Astrocyte of the spinal cord (primary cell): ENCODE measurements at regions not wholly inside any gene's neighbourhood (a gene's known extent, or its start where the extent isn't known, plus 50 kb on each side); places are given as distances from the start of the nearest gene placed in this dataset.

Experiments
- DNase-seq: peaks from one replicate; pipeline ENCODE4 v3.0.0; 2011; ENCODE audit warnings: low read depth, low spot score
- H3K4me3 ChIP-seq: 2 replicates; pipeline ENCODE4 v1.5.1; 2011; ENCODE audit warnings: low read depth, mild to moderate bottlenecking, low read length, moderate library complexity
- in situ Hi-C: cut with HindIII; loops from 2 replicates; pipeline ENCODE4 v1.10.0; 2017; ENCODE audit warnings: low sequenced_read_pairs
- TF ChIP-seq, protein P1 (sequence below): IDR thresholded peaks from 2 replicates; pipeline ENCODE4 v1.5.1; 2012; ENCODE audit warnings: low read depth, mild to moderate bottlenecking, low read length, inconsistent platforms

DNA sequence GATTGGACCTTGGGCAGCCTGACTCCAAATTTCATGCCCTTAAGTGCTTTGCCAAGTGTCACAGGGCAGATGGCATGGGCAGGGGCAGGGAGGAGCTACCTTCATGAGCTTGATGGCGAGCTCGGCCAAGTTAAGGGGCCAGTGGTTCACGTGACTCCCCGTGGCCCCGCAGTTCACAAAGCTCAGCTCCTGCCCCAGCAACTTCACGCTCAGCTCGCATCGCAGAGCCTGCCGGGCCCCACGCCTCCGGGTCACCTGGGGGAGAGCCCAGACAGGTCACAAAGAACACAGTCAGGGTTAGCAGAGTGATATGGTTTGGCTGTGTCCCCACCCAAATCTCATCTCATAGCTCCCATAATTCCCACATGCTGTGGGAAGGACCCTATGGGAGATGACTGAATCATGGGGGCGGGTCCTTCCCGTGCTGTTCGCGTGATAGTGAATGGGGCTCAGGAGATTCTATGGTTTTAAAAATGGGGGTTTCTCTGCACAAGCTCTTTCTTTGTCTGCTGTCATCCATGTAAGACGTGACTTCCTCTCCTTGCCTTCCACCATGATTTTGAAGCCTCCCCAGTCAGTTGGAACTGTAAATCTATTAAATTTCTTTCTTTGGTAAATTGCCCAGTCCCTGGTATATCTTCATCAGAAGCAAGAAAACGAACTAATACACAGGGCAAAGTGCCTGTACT is 108.1 kb downstream of the LITAF start:
- TF ChIP-seq, protein P1, sequence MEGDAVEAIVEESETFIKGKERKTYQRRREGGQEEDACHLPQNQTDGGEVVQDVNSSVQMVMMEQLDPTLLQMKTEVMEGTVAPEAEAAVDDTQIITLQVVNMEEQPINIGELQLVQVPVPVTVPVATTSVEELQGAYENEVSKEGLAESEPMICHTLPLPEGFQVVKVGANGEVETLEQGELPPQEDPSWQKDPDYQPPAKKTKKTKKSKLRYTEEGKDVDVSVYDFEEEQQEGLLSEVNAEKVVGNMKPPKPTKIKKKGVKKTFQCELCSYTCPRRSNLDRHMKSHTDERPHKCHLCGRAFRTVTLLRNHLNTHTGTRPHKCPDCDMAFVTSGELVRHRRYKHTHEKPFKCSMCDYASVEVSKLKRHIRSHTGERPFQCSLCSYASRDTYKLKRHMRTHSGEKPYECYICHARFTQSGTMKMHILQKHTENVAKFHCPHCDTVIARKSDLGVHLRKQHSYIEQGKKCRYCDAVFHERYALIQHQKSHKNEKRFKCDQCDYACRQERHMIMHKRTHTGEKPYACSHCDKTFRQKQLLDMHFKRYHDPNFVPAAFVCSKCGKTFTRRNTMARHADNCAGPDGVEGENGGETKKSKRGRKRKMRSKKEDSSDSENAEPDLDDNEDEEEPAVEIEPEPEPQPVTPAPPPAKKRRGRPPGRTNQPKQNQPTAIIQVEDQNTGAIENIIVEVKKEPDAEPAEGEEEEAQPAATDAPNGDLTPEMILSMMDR: no peak
- no peak overlapping the region for H3K4me3 ChIP-seq
- DNase-seq: no peak
- in situ Hi-C loops: no loop called here

GRCh38 chr16:11479916-11480315 is 106.8 kb downstream of the LITAF start:
- in situ Hi-C loops: no loop called here
- TF ChIP-seq, protein P1: no peak

GRCh38 chr16:11480634-11481033 is 106.1 kb downstream of the LITAF start:
- H3K4me3 ChIP-seq: no peak overlapping the region
- in situ Hi-C loops: no loop called here
- no peak for DNase-seq
- TF ChIP-seq, protein P1: no peak

More at GRCh38 chr16:11479916-11480315, 106.8 kb downstream of the LITAF start:
- no peak for DNase-seq
- H3K4me3 ChIP-seq: no peak overlapping the region

DNA sequence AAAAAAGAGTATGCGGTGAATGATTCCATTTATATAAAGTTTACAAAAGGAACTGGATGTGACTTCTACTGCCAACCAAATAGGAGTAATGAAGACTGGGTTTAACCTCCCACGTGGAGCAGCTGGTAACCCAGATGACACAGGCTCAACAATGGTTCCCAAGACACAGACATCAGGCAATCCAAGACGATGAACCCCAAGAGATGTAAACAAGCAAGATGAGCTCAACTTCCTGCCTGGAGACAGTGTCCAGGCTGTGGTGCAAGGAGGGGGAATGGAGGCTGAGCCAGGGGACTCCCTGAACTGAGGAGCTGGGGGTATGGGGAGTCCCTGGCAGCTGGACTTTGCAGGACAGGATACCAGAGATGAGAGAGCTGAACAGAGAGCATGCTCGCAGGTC is 104.7 kb downstream of the LITAF start:
- H3K4me3 ChIP-seq: no peak overlapping the region
- TF ChIP-seq, protein P1: no peak
- in situ Hi-C loops: no loop called here
- no peak for DNase-seq

DNA sequence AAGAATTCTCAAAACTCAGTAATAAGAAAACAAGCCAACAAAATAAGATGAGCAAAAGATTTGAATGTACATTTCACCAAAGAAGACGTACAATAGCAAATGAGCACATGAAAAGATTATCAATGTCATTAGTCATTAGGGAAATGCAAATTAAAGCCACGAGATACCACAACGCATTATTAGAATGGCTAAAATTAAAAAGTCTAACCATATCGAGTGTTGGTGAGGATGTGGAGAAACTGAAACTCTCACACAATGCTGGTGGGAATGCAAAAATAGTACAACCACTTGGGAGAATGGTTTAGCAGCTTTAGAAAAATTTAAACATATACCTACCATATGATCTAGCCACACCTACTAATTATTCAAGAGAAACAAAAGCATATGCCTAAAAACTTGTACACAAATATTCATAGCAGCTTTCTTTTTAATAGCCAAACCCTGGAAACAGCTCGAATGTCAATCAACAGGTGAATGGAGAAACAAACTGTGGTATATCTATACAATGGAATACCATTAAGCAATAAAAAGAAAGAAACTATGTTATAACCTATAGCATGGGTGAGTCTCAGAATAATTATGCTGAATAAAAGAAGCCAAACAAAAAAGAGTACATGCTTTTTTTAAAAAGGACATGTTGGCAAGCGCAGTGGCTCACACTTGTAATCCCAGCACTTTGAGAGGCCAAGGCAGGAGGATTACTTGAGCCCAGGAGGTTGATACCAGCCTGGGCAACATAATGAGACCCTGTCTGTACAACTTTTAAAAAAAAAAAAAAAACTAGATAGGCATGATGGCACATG is 103.6 kb downstream of the LITAF start:
- TF ChIP-seq, protein P1: no peak
- in situ Hi-C loops: no loop called here
- H3K4me3 ChIP-seq: no peak overlapping the region
- no peak for DNase-seq

DNA sequence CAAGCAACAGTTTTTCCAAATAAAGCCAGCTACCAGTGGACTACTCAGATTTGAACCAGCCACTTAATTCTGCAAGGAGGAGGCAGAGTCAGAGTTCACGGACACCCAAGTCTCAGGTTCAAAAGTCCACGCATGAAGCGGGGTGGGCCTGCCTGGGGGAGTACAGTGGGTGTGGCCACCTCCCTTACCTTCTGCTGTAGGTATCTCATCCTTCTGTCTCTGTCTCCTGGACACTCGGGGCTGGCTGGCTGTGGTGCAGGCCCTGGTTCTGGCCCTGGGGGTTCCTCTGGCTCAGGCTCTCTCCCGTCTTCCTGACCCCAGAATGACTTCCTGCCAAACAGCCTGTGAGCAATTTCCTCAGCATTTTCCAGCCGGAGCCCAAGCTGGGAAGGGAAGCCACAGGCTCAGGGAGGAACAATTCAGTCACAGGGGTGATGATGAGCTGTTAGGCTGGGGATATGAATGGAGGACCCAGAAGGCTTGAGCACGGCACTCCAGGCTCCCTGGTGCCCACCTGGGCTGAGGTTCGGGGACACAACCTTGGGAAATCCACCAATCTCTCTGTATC is 101.9 kb downstream of the LITAF start:
- DNase-seq: peak; percentile 15

More for the DNA sequence above, 101.9 kb downstream of the LITAF start:
- H3K4me3 ChIP-seq: no peak overlapping the region
- in situ Hi-C loops: no loop called here
- TF ChIP-seq, protein P1: no peak
